Stimulated activated CD4-positive, alpha-beta T cell treated with anti-CD3 and anti-CD28 coated beads, Interleukin-1b, Interleukin-23, amount 100 ng/mL, for 24 hours (primary cell): ENCODE measurements at regions not wholly inside any gene's neighbourhood (a gene's known extent, or its start where the extent isn't known, plus 50 kb on each side); places are given as distances from the start of the nearest gene placed in this dataset.

Source experiments
- DNase-seq, 4 experiments: peaks; one replicate each; pipeline ENCODE4 v3.0.0-alpha.2; 2020; ENCODE audit warnings: low read depth in 4 of 4, low spot score in 1 of 4

- DNase-seq: no peak
Observed at GRCh38 chr10:2867788-2868299, 199.5 kb upstream of the PFKP start.

- DNase-seq: no peak
Observed at GRCh38 chr10:2866569-2866968, 200.8 kb upstream of the PFKP start.

- no peak for DNase-seq
Observed at GRCh38 chr10:2861632-2862210, 205.6 kb upstream of the PFKP start.

- no peak for DNase-seq
Observed at GRCh38 chr10:2858452-2858851, 208.9 kb upstream of the PFKP start.

GRCh38 chr10:2856598-2856997, 210.8 kb upstream of the PFKP start:
- DNase-seq: no peak

GRCh38 chr10:2852574-2853323, 214.6 kb upstream of the PFKP start:
- no peak for DNase-seq

GRCh38 chr10:2851566-2851965, 215.8 kb upstream of the PFKP start:
- DNase-seq: no peak

GRCh38 chr10:2850202-2850601, 217.1 kb upstream of the PFKP start:
- DNase-seq: no peak

GRCh38 chr10:2844925-2845324, 222.4 kb upstream of the PFKP start:
- DNase-seq: no peak

- DNase-seq: peak in 2 of 4 experiments; percentile 25 to 28
Observed at GRCh38 chr10:2839081-2839725, 228.1 kb upstream of the PFKP start.

GRCh38 chr10:2837674-2838073, 229.7 kb upstream of the PFKP start:
- DNase-seq: no peak

- no peak for DNase-seq
Observed at GRCh38 chr10:2836921-2837662, 230.3 kb upstream of the PFKP start.

- DNase-seq: no peak
Observed at GRCh38 chr10:2834214-2834613, 233.1 kb upstream of the PFKP start.

- no peak for DNase-seq
Observed at GRCh38 chr10:2831509-2831908, 235.8 kb upstream of the PFKP start.

- DNase-seq: no peak
Observed at GRCh38 chr10:2828741-2829140, 238.6 kb upstream of the PFKP start.

- no peak for DNase-seq
Observed at GRCh38 chr10:2826675-2827074, 240.7 kb upstream of the PFKP start.

- DNase-seq: no peak
Observed at GRCh38 chr10:2825841-2826240, 241.5 kb upstream of the PFKP start.

- no peak for DNase-seq
Observed at GRCh38 chr10:2817940-2818636, 249.3 kb upstream of the PFKP start.

- no peak for DNase-seq
Observed at GRCh38 chr10:2813693-2814092, 253.7 kb upstream of the PFKP start.

GRCh38 chr10:2813286-2813685, 254.1 kb upstream of the PFKP start:
- no peak for DNase-seq

GRCh38 chr10:2812631-2813030, 254.7 kb upstream of the PFKP start:
- DNase-seq: no peak
